ENCODE measurements at regions not wholly inside any gene's neighbourhood (a gene's known extent, or its start where the extent isn't known, plus 50 kb on each side); places are given as distances from the start of the nearest gene placed in this dataset.

GRCh38 chr1:239835946-239836440 lies 255.7 kb upstream of the FMN2 start:
- DNase-seq, result no peak

GRCh38 chr1:239840336-239840735 lies 251.3 kb upstream of the FMN2 start:
- no peak for DNase-seq

DNA sequence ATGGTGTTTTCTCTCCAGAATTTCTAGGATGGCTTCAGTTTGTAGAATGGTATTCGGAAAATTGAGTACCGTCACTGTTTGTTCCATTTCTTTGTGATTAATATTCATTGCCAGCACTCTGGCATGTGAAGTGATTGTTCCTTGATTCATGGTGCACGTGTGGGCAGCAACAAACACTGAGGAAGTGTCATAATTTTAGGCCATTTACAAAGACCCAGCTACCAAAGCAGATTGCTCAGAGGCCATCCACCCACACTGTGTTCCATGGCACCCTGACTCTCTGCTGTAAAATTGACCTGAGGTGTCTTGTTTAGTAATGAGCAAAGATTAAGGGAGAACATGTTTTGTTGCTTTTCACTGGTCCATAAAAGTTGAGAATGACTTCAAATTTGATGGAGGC lies 250.9 kb upstream of the FMN2 start:
- DNase-seq, result no peak

GRCh38 chr1:239841631-239842030 lies 250.1 kb upstream of the FMN2 start:
- no peak for DNase-seq

- no peak for DNase-seq
Observed at GRCh38 chr1:239843541-239843940, 248.1 kb upstream of the FMN2 start.

DNA sequence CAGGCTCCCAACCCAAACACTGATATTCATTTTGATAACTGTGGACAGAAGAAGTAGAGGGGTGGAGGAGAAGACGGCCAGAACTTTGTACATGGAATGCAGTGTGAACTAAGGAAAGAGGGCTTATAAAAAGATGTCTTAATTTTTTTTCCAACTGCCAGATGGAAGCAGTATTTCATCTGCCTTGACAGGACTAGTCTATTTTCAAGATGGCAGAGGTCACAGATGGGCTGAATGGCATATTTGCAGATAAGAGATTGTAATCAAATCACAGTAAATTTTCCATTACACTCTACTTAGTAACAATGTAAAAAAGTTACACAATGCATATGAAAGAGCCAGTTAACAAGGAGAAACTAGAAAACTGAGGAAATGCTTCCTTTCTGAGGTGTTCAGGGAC lies 246.8 kb upstream of the FMN2 start:
- DNase-seq, result no peak

DNA sequence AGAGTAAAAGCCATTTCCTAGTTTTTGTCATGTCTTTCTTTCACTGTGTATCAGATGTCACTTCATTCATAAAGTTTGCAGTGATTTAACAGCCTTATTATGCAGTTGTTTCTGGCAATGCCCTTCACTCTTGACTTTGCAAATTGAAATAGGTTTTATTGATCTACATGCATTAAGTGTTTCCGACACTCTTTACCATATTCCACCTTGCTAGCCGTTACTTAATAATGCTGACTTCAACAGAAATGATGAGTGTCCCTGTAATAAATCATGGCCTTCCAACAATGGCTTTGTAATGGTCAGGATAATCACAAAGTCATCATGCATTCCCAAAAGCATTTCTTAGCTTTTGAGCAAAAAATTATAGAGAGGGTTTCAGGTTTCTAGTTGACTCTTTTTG lies 236.8 kb upstream of the FMN2 start:
- DNase-seq, result no peak

DNA sequence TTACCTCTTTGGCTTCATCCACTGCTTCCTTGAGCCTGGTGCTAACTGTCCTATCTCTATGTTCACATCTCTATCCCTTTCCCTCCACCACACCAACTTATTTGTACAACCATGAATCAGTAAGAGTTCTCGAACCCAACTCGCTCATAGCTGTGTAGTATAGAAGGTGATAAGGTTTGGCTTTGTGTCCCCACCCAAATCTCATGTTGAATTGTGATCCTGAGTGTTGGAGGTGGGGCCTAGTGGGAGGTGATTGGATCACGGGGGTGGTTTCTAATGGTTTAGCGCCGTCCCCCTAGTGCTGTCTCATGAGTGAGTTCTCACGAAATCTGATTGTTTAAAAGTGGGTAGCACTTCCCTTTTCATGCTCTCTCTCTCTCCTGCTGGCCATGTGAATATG lies 235.6 kb upstream of the FMN2 start:
- DNase-seq, result no peak

GRCh38 chr1:239856924-239857323 lies 234.8 kb upstream of the FMN2 start:
- DNase-seq, result no peak

- no peak for DNase-seq
Observed at GRCh38 chr1:239858057-239858456, 233.6 kb upstream of the FMN2 start.

DNA sequence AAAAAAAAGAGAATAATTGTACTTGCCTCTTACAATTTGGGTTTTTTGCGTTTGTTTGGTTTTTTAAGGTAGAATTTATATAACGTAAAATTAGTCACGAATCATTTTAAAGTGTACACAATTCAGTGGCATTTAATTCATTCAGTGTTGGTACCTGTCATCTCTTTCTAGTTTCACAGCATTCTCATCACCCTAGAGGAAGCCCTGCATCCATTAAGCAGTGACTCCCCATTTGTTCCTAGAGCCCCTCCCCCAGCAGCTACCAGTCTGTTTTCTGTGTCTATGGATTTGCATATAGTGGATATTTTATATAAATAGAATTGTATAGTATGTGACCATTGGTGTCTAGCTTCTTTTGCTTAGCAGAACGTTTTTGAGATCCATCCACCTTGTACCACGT lies 233.2 kb upstream of the FMN2 start:
- no peak for DNase-seq

DNA sequence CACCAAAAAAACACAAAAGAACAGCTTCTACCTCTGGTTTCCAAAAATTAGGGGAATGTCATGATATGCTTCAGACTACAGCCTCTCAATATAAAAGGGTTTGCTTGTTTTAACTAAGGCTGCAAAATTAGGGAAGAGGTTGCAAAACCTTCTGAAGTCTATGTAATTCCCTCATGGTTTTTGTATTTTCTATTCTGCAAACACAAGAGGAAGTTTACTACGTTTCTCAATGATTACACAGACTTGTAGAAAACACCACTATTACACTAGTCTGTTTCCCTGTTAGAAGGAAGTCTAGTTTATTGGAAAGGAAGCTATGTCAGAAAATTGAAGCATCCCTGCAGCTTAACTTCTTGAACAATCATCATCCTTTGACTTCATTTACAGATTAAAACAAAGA lies 229.7 kb upstream of the FMN2 start:
- DNase-seq, result no peak

GRCh38 chr1:239868058-239868832 lies 223.4 kb upstream of the FMN2 start:
- DNase-seq, result no peak

- DNase-seq, result no peak
Observed at GRCh38 chr1:239870194-239870593, 221.5 kb upstream of the FMN2 start.

DNA sequence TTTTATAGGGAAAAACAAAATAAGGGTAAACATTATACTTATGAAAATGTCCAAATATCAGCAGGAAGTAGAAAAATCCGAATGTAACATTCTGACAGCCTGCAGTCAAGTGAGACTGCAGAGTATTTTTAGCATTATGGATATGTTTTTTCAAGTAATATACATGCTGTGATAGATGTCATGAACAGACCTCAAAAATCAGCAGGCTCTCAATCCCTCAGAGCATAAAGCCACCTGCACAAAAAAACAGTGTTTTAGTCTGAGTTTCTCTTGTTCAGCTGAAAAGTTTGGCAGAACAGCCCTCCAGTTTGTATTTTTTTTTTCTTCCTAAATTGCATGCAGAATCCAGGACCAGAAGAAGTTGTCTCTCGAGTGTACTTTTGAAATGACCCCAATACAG lies 219.1 kb upstream of the FMN2 start:
- no peak for DNase-seq

GRCh38 chr1:239874831-239875230 lies 216.9 kb upstream of the FMN2 start:
- no peak for DNase-seq

GRCh38 chr1:239879321-239880170 lies 212.1 kb upstream of the FMN2 start:
- no peak for DNase-seq

GRCh38 chr1:239882967-239883366 lies 208.7 kb upstream of the FMN2 start:
- DNase-seq, result no peak

DNA sequence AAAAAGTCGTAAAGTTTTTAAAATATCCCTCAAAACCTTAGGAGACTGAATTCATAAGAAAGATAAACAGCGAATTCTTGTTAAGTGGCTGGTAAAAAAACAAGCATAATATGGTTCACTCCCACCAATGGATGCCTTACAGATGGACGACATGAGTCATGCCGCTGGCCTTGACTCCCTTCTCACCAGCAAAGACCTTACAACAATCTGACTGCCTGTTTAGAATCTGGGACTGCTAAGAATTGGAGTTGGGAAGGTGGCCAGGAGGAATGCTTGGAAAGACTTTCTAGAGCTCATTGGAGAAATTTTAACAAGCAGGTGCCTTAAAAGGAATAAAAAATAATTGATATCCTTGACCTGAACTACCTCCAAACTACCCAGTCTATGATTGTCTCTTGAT lies 206.9 kb upstream of the FMN2 start:
- no peak for DNase-seq

GRCh38 chr1:239886266-239886665 lies 205.4 kb upstream of the FMN2 start:
- DNase-seq, result no peak

GRCh38 chr1:239888639-239889038 lies 203.0 kb upstream of the FMN2 start:
- no peak for DNase-seq

- DNase-seq, result no peak
Observed at GRCh38 chr1:239891621-239892358, 199.9 kb upstream of the FMN2 start.

DNA sequence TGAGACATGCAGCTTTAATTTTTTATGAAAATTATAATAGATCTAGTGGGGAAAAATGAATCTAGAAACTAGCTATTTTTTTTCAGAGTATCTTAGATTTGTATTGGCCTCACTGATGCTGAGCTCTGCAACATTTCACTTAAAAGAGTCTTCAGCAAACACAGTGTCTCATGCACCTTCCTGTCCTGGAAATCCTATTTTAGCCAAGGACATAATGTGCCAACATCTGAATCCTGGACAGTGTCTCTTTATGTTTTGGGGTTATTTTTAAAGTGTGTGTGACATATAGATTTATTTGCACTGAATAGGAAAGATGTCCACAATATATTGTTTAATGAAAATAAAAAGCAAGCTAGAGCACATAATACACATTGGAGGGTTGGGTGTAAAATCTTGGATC lies 199.1 kb upstream of the FMN2 start:
- DNase-seq, result no peak
